ENCODE measurements at regions not wholly inside any gene's neighbourhood (a gene's known extent, or its start where the extent isn't known, plus 50 kb on each side); places are given as distances from the start of the nearest gene placed in this dataset.
"Not testable (repeated sequence)": the region's sequence is repeated elsewhere in the genome, so short reads cannot be mapped to it uniquely, and the experiment has no call there.

GRCh38 chr3:160047876-160048275 lies 59.2 kb downstream of the IL12A start:
- DNase-seq (ENCODE audit: low read depth): no peak

GRCh38 chr3:160049038-160049437 lies 60.4 kb downstream of the IL12A start:
- no peak for DNase-seq (ENCODE audit: low read depth)

GRCh38 chr3:160049565-160049964 lies 60.9 kb downstream of the IL12A start:
- no peak for DNase-seq (ENCODE audit: low read depth)

GRCh38 chr3:160049988-160050387 lies 61.4 kb downstream of the IL12A start:
- no peak for DNase-seq (ENCODE audit: low read depth)

- DNase-seq (ENCODE audit: low read depth): no peak
Measured at GRCh38 chr3:160052385-160053047, 63.9 kb downstream of the IL12A start.

- DNase-seq (ENCODE audit: low read depth): no peak
Measured at GRCh38 chr3:160053048-160053391, 64.4 kb downstream of the IL12A start.

GRCh38 chr3:160054862-160055261 lies 66.2 kb downstream of the IL12A start:
- DNase-seq (ENCODE audit: low read depth): not testable (repeated sequence)

- DNase-seq (ENCODE audit: low read depth): no peak
Measured at GRCh38 chr3:160055659-160056058, 67.0 kb downstream of the IL12A start.

GRCh38 chr3:160057331-160057730 lies 68.7 kb downstream of the IL12A start:
- no peak for DNase-seq (ENCODE audit: low read depth)

- DNase-seq (ENCODE audit: low read depth): no peak
Measured at GRCh38 chr3:160060409-160061027, 71.9 kb downstream of the IL12A start.

GRCh38 chr3:160061525-160061924 lies 72.9 kb downstream of the IL12A start:
- no peak for DNase-seq (ENCODE audit: low read depth)

- no peak for DNase-seq (ENCODE audit: low read depth)
Measured at GRCh38 chr3:160065282-160065681, 76.6 kb downstream of the IL12A start.

- DNase-seq (ENCODE audit: low read depth): no peak
Measured at GRCh38 chr3:160065786-160066185, 77.2 kb downstream of the IL12A start.

- no peak for DNase-seq (ENCODE audit: low read depth)
Measured at GRCh38 chr3:160069986-160070385, 81.4 kb downstream of the IL12A start.

GRCh38 chr3:160076519-160076918 lies 87.9 kb downstream of the IL12A start:
- DNase-seq (ENCODE audit: low read depth): no peak

GRCh38 chr3:160078533-160078932 lies 89.9 kb downstream of the IL12A start:
- no peak for DNase-seq (ENCODE audit: low read depth)

- DNase-seq (ENCODE audit: low read depth): no peak
Measured at GRCh38 chr3:160081958-160082533, 93.4 kb downstream of the IL12A start.

- DNase-seq (ENCODE audit: low read depth): no peak
Measured at GRCh38 chr3:160084998-160085397, 96.4 kb downstream of the IL12A start.

- no peak for DNase-seq (ENCODE audit: low read depth)
Measured at GRCh38 chr3:160088492-160089137, 100.0 kb downstream of the IL12A start.

GRCh38 chr3:160090653-160091052 lies 102.0 kb downstream of the IL12A start:
- DNase-seq (ENCODE audit: low read depth): no peak

GRCh38 chr3:160091441-160091840 lies 102.8 kb downstream of the IL12A start:
- DNase-seq (ENCODE audit: low read depth): no peak

GRCh38 chr3:160092760-160093159 lies 104.1 kb downstream of the IL12A start:
- no peak for DNase-seq (ENCODE audit: low read depth)

- DNase-seq (ENCODE audit: low read depth): no peak
Measured at GRCh38 chr3:160094562-160094961, 105.9 kb downstream of the IL12A start.

Measured in GM04504 (cell line).